AG08396 (cell line): ENCODE measurements at regions not wholly inside any gene's neighbourhood (a gene's known extent, or its start where the extent isn't known, plus 50 kb on each side); places are given as distances from the start of the nearest gene placed in this dataset.

ENCODE experiments used
- DNase-seq: peaks from one replicate; pipeline ENCODE4 v3.0.0; 2012; ENCODE audit warnings: low spot score, mixed read lengths

DNA sequence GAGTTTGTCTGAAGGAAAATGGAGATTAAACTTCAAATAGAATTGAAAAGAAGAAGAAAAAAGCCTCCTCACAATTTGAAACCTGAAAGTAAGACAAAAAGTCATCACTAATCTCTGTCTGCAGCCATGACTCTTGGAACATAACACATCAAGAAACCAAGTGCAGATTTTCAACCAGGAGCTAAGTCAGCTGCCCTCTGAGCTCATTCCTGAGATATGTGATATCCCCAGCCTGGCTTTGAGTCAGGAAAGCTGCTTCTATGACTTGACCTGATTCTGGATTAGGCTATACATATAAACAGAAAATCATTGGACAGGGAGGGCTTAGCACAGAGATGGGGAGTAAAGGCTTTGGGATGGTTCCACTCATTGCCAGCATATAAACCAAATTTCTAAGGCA lies 891.4 kb downstream of the TFAP2A start:
- DNase-seq, result peak; percentile 76

DNA sequence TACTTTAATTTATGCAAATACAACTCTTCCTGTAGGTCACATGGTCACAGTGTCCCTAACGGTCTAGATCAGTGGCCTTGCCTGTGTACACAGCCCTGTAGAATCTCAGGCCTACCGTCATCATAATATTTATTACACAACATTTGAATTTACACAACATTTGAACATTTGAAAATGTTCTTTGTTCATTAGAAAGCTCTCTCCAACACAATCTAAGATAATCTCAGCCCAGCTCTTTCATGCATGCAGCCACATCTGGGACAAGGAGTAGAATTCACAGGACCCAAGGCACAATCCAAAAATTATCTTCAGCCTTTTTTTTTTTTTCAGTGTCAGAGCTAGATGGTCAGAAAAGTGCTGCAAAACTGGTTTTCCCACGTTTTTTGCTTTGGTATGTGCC lies 892.8 kb downstream of the TFAP2A start:
- DNase-seq, result no peak

DNA sequence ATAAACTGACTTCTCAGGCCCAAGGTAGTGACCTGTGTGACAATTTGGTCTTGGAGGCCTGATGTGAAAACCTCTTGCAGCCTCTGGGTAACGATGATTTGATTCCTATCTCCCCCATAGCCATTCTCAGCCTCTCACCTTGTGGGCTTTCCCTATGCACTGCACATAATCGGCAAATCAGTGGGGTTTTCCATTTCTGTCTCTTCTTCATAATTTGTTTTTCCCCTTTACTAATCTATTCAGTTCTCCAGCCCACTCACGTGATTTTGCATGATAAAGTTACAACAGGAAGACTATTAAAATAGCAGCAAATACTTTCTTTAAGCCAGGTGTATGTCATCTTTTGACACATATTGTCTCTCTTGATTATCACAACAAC lies 893.7 kb downstream of the TFAP2A start:
- DNase-seq, result no peak

DNA sequence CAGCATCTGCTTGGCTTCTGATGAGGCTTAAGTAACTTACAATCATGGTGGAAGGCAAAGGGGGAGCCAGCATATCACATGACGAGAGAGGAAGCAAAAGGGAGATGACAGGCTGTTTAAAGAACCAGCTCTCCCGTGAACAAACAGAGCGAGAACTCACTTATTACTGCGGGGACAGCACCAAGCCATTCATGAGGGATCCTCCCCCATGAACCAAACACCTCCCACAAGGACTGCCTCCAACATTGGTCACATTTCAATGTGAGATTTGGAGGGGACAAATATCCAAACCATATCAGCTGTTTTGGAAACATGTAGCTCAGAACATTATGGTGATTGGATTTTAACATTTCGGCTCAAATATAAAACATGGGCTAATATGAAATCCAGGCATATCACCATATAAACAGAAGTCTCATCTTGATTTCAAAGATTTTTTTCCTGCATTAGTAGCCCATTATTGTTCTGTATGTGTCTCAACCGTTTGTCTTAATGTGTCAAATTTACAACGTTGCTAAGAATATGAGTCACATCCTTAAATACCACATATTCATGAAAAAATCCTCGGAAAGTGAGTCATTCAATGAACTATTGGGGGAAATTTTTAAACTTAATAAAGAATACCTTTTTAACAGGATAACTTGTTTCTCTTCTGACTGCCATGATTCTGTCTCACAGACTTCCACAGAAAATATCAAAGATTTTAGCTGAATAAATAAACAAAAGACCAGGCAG lies 894.3 kb downstream of the TFAP2A start:
- DNase-seq, result no peak

DNA sequence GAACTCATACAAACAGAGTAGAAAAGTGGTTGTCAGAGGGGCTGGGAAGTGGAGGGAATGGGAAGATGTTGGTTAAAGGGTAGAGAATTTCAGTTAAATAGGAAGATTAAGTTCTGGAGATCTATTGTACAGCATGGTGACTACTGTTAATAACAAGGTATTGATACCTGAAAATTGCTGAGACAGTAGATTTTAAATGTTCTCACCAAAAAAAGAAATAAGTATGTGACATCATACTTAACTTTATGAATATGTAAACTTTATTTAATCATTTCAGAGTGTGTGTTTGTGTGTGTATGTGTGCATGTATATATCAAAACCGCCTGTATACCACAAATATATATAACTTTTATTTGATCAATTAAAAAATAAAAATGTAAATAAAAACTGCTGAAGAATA lies 896.4 kb downstream of the TFAP2A start:
- DNase-seq, result no peak

DNA sequence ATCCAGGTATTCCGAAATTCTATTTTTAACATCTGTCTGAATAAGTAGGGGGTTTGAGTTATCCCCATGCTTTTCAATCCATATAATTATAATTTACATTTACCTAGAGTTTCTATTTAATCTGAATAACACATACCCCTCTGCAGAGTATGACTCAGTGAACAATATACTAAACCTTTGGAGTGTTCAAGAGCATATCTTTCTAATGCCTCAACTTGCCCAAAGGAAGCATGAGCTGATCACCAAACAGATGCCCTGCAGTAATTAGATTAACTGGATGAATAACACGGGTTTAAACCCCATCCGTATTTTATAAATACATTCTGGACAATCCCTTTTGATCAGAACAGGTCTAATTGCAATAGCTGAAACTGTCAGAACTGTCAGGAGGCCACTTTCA lies 897.1 kb downstream of the TFAP2A start:
- DNase-seq, result no peak

DNA sequence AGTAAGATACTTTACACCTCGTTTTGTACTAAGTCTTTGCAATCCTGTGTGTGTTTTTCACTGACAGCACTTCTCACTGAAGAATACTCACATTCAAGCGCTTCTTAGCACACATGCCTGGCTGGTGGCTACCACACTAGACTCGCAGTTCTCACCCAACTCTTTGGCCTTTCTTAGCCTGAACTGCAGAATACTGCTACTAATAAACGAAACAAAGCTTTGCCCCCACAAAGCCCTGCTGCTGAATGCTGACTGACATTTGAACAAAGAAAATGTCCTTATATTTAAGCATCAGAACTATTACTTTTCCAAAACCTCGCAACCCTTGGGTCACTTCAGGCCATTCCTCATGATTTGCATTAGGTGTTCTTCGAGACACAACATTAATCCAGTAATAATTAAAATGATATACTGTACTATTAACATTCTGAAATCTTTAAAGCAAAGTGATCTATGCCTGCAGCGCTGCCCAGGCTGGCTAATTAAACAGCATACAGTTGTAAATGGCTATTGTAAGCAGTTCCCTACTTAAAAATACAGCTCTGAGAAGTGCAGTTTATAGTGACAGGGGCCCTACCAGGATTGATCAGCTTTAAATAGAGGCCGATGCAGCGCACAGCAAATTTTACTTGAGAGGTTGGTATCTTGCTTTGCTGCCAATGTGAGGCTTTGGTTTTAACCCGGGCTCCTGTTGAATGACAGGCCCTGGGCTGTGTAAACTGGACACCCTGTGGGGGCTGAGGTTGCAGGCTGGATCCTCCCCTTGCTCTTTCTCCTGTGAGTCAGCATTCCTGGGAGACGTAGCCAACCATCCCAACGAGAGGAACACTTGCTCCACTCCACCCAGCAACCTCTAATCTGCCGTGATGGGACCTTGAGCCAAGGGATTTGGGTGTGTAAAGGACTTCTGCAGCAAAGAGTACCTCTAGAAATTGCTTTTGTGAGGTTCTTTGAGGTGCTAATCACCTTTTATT lies 899.0 kb downstream of the TFAP2A start:
- DNase-seq, result peak; percentile 64

DNA sequence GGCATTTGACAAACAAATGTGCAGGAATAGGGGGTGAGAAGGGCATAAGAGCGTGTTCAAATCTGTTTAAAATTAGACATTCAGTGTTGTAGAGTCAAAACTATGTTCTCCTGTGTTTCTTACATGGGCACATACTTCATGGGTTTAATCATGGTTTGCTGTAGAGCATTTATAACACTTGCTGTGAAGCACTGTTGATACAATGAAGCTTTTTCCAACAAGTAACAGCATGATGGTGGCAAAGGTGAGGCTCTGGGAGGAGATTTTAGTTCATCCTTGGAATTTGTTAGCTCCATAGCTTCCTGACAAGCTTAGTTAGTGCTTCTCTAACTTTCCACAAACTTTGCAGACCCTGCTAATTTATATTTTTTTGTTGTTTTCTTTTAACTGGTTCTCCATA lies 900.7 kb downstream of the TFAP2A start:
- no peak for DNase-seq

DNA sequence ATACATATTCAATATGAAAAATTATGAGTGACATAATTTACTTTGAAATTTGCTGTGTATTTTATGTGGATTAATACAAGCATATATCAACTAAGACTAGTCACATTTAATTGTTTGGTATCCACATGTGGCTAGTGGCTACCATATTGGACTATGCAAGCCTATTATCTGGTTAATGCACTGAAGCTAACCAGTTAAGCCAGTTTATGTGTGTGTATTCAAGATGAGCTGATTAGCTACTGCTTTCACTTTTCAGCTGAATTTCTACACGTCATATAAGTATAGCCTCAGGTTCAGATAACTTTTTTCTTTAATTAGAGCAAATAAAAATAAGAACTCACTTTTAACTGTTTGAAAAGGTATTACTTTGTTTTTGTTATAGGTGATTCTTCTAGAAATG lies 903.7 kb downstream of the TFAP2A start:
- DNase-seq, result no peak

DNA sequence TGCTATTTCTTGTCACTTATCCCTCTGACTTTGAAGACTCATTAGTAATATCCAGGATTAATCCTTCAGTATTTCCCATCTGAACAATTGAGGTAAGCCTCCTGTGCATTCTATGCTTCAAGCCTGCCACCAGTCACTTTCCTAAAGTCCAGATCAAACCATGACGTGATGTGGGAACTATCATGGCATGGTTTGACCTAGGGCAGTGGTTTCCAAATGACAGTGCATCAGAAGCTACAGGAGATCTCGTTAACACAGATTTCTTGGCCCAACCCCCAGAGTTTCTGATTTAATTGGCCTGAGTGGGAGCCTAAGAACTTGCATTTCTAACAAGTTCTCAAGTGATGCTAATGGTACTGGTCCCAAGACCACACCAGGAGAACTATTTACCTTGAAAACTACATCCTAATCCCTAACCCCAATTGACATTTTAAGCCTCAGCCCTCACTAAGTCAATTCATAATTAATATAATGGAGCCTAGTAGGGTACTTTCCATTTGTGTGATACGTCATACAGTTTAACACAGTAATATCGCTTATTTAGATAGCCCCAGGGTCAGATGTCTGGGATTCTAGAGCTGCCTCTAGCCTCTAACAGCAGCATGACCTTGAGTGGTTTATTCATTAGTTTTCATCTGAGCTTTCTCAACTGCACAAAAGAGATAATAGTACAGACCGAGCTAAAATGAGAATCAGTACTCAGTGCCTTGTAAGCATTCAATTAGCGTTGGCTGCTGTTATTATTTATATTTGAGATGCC lies 907.6 kb downstream of the TFAP2A start:
- no peak for DNase-seq

DNA sequence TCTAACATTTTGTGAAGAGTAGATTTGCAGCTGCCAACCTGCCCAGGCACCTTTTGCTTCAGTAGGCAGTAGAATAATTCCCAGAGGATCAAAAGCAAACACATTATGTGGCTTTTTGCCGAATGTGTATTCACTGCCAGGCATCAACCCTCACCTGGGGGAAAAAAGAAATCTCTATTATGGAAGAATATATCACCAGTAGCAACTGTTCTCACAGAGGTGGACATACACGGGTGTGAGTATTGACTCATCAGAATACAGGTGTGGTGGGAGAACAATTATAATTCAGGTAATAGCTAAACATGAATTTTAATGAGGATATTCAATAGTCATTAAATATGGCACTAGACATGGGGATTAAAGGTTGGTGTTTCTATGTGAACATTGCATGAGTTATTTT lies 910.7 kb downstream of the TFAP2A start:
- no peak for DNase-seq

DNA sequence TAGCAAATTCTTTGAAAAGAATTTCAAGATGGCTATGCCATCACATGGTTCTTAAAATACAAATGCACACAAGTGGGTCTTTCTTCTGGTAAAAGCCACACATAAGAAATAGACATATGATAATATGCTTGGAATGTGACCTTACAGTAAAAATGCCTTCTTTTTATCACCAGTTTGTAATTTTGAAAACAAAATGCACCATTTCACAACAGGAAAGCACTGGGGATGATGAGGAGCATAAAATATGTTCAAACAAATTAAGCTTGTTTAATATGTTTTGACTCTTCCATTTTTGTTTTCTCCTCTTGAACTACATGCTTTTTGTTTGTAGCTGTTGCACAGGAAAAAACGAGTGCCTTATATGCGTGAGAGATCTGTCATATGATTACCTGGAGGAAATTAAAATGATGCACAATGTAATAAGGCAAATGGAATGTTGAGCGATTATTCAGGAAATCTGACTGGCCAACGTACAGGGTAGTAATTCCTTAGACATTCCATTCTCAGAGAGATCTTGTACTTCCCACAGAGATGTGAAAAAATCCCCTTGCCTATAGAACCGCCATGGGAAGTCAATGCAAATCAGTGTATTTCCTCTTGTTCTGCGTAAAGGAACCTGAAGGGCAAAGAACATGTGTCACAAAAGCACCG lies 911.6 kb downstream of the TFAP2A start:
- no peak for DNase-seq

DNA sequence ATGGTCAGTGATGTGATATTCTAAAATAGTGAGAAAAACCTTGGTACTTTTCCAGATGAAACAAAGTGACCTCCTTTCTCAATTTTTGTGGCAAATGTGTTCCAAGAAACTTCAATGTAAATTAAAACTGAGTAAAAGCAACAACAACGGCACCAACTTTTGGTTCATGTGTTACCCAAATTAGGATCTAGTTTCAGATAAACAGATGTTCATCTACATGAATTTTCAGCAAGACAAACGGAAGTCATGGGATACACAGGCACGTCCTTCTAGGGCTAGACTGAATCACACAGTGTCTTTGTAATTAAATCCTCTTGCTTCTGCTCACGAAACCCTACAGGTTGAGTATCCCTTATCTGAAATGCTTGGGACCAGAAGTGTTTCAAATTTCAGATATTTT lies 915.2 kb downstream of the TFAP2A start:
- DNase-seq, result no peak

DNA sequence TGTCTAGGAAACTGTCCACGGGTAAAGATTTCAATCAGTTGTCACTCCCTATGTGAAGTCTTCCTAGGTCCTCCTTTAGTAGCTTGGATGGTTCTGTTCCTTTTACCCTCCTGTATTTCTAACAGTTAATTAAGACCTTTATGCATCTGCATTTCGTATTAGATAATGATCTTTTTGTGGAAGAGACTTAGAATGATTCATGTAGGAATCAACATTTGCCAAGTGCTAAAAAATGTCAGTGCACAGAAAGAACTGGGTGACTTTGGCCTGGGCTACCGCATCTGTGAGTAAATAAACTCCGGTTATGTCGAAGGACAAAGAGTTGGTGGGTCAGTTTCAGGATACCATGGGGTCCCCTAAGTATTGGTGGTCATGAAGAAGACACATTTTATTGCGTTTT lies 918.0 kb downstream of the TFAP2A start:
- DNase-seq, result no peak

DNA sequence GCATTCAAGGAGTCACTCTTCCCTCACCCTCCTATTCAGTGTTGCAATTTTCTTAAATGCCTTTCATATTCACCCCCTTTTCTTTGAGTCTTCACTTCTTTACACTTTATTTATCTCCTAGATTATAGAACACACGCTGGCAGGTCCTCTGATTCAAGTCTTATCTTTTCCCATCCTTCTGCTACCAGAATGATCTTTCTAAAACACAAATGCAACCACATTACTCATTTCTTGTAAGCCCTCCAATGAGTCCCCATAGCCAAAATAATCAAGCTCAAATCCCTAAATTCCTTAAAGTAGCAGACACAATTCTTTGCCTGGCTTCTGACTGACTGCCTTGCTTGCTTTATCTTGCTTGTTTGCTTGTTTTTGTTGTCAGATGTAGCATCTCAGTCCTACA lies 920.0 kb downstream of the TFAP2A start:
- DNase-seq, result no peak

DNA sequence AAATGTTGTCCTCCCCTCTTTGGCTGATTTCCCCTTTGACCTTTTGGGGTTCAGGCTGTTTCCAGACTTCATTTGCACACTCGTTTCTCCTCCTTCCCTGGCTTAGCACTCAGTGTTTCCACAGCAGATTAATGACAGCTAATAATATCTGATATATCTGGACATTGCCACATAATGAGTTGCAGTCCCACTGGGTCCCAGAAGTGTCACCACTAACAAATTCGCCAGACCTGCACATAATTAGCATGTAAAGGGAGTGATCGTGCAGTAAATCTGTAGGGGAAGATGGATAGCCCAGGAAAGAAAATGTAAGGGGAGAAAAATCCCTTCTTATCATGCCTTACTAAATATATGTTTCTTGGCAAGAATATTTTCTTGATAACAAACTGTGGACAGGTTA lies 922.1 kb downstream of the TFAP2A start:
- no peak for DNase-seq

DNA sequence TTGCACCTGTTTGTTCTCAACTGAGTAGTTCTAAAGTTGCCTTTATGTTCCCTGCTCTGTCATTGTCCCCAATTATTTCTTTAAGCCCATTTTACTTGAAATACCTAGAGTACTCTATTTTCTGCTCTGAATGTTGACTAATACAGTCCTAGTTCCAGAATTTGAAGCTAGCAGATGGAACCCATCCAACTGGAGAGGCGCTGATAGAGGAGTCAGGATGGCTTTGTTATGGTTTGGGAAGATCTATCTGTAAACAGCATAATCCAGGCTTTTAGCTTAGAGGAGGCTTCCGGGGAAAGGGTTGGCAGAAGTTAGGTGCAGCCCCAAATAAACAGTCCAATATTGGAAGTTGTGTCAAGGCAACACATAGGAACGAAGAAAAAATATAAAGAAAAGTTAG lies 927.7 kb downstream of the TFAP2A start:
- DNase-seq, result no peak

DNA sequence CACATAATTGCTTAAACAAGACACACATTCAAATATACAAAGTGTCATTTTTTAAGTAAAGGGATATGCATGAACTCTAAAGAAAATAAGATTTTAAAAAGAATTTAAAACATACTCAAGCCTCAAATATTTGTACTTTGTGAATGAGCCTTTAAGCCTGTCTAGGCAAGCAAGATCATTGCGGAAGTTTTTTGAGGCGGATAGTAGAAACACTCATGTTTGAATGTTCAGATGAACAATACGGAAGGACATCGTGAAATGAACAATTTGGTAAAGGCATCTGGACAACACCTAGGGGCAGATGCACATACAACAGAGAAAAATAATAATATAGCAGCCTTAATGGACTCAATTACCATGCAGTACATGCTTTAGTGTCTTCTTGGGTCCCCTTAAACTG lies 928.9 kb downstream of the TFAP2A start:
- DNase-seq, result no peak

DNA sequence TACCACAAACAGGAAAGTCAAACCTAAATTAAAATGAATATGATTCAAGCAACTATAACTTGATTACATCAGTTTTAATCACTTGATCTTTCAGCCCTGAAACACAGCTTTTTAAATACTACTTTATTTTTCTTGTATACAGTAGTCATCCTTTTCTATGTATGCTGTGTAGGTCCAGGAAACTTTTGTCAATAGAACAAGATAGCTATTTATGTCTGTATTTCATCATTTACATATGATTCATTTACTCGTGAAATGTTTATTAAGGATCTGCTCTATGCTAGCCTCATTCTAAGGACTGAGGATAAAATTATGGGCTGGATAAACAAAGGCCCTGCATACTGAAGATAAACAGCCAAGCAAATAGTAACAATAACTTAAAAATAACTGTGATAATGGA lies 930.2 kb downstream of the TFAP2A start:
- DNase-seq, result no peak

DNA sequence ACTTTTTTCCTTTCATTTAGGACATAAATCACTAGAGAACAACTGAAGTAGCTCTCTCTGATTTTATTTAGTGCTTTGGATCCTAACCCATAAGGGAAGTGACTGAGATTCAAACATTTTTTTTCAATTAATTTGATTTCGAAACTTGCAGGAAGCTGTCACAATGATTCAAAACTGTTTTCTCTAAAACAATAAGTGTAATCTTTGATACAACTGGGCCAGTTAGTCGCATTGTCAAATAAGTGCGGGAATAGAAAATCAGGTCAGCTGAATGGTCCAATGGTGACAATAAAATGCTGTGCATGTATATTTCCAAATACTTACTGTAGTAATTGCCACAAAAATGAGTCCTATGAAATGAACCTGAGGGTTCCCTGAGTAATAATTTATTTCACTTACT lies 930.8 kb downstream of the TFAP2A start:
- DNase-seq, result no peak

DNA sequence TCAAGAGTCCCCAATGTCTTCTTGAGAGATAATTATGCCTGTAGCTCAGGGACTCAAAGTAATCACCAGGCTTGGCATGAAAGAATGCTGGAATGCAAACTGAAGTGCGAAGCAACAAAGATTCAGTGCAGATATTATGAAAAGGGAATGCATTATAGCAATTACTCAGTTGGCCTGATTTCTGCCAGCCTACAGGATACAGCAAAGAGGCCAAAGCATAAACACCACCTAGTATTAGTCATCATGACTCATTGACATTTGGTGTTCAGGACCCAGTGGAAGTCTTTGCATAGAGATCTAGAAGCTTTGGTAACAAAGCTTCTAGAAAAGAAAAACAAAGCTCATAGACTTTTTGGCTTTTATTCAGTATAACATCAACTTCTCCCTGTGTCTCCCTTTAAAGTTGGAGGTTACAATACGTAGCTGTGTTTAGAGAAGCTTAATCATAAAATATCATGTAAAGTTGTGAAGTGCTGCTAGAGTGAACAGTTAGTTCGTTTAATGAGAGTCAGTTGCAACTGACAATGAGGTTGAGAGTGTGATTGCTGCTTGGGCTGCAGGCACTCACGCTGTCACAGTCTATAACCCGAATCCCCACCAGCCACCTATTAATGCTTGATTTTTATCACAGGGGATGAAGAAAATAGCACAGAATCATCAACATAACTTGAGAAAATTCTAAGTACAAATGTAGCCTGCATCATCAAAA lies 932.7 kb downstream of the TFAP2A start:
- DNase-seq, result peak; percentile 71
